K562 (cell line): ENCODE measurements at regions not wholly inside any gene's neighbourhood (a gene's known extent, or its start where the extent isn't known, plus 50 kb on each side); places are given as distances from the start of the nearest gene placed in this dataset.

ENCODE experiments used
- ATF1 ChIP-seq, 2 experiments: fragments of 450-650 bp in 1 of 2; IDR thresholded peaks; 2 replicates each; pipeline ENCODE4 v1.6.1; 2016; ENCODE audit warnings: missing compliant biosample characterization in 1 of 2, missing genetic modification characterization in 1 of 2
- CC2D1A ChIP-seq: fragments of 450-650 bp; IDR thresholded peaks from 2 replicates; pipeline ENCODE4 v1.6.1; 2017; ENCODE audit warnings: mild to moderate bottlenecking
- CHD7 ChIP-seq: fragments of 200-600 bp; sonication (generic); IDR thresholded peaks from one replicate; pipeline ENCODE4 v1.6.1; 2012; ENCODE audit warnings: mild to moderate bottlenecking, low read depth, low read length, inconsistent platforms
- E4F1 ChIP-seq: fragments of 250-450 bp; sonication (Bioruptor Pico); IDR thresholded peaks from 2 replicates; pipeline ENCODE4 v1.5.0; 2021; ENCODE audit warnings: mild to moderate bottlenecking, borderline replicate concordance
- FOXJ3 ChIP-seq: sonication (generic); formaldehyde crosslinking; IDR thresholded peaks from 2 replicates; pipeline ENCODE4 v1.4.0; 2020; ENCODE audit warnings: mild to moderate bottlenecking, missing genetic modification reagents
- MECOM ChIP-seq: fragments of 250-450 bp; sonication (Bioruptor Pico); IDR thresholded peaks from 2 replicates; pipeline ENCODE4 v1.8.0; 2022; ENCODE audit warnings: inconsistent platforms
- MED1 ChIP-seq: sonication (generic); formaldehyde crosslinking; IDR thresholded peaks from 2 replicates; pipeline ENCODE4 v1.8.1; 2023; ENCODE audit warnings: missing genetic modification reagents, borderline replicate concordance
- NFE2L1 ChIP-seq: fragments of 450-650 bp; IDR thresholded peaks from 2 replicates; pipeline ENCODE4 v1.6.1; 2016; ENCODE audit warnings: missing genetic modification characterization, low read depth, mild to moderate bottlenecking, missing compliant biosample characterization, moderate library complexity, borderline replicate concordance
- NFRKB ChIP-seq: fragments of 450-650 bp; IDR thresholded peaks from 2 replicates; pipeline ENCODE4 v1.6.1; 2016; ENCODE audit warnings: low read depth
- PCBP1 ChIP-seq: fragments of 200-400 bp; formaldehyde crosslinking; IDR thresholded peaks from 2 replicates; pipeline ENCODE4 v1.6.1; 2018; ENCODE audit warnings: mild to moderate bottlenecking, low read depth, low read length; ENCODE audit not compliant: poor library complexity, severe bottlenecking
- PHF20 ChIP-seq: fragments of 450-650 bp; IDR thresholded peaks from 2 replicates; pipeline ENCODE4 v1.6.1; 2018; ENCODE audit not compliant: partially characterized antibody
- U2AF1 ChIP-seq: fragments of 200-400 bp; formaldehyde crosslinking; optimal IDR thresholded peaks from 2 replicates; pipeline ENCODE3; 2017; ENCODE audit warnings: mild to moderate bottlenecking, low read depth, low read length, moderate library complexity
- ZBTB8A ChIP-seq: fragments of 450-650 bp; IDR thresholded peaks from 2 replicates; pipeline ENCODE4 v1.6.1; 2018; ENCODE audit warnings: mild to moderate bottlenecking, moderate library complexity; ENCODE audit not compliant: partially characterized antibody
- ZC3H4 ChIP-seq: sonication (generic); formaldehyde crosslinking; IDR thresholded peaks from 2 replicates; pipeline ENCODE4 v1.9.0; 2021; ENCODE audit warnings: missing genetic modification reagents, borderline replicate concordance
- ZNF354B ChIP-seq: fragments of 250-450 bp; sonication (Bioruptor Pico); IDR thresholded peaks from 2 replicates; pipeline ENCODE4 v1.4.0; 2020

GRCh38 chr5:135133698-135134515, 99.9 kb upstream of the PITX1 start (continued):
- TF ChIP-seq CHD7, result peak; percentile 46
- peak; percentile 75 for TF ChIP-seq PHF20
- peak; percentile 75 for TF ChIP-seq NFRKB
- TF ChIP-seq CC2D1A, result peak; percentile 99
- no peak for TF ChIP-seq MED1 (CRISPR knock-in tag)
- no peak for TF ChIP-seq ATF1 (CRISPR knock-in tag; IDR thresholded peaks at IDR 0.05)
- peak; percentile 96 for TF ChIP-seq ATF1 (tag; IDR thresholded peaks at IDR 0.05)
- no peak for TF ChIP-seq U2AF1
- TF ChIP-seq FOXJ3 (CRISPR knock-in tag), result no peak
- TF ChIP-seq ZC3H4 (CRISPR knock-in tag), result no peak
- no peak for TF ChIP-seq NFE2L1 (tag)
- TF ChIP-seq ZNF354B, result no peak
- no peak for TF ChIP-seq E4F1 (CRISPR knock-in tag)
- TF ChIP-seq MECOM (CRISPR knock-in tag), result peak; percentile 98
- TF ChIP-seq PCBP1, result peak; percentile 81
- TF ChIP-seq ZBTB8A, result no peak
